Ectodermal cell (in vitro differentiated cells): ENCODE measurements at regions not wholly inside any gene's neighbourhood (a gene's known extent, or its start where the extent isn't known, plus 50 kb on each side); places are given as distances from the start of the nearest gene placed in this dataset.

ENCODE experiments used
- H3K27ac ChIP-seq: 2 replicates; pipeline ENCODE4 v1.7.0; 2013; ENCODE audit warnings: mild to moderate bottlenecking, low read depth, low read length; ENCODE audit not compliant: insufficient read depth, poor library complexity, severe bottlenecking
- H3K27me3 ChIP-seq: 2 replicates; pipeline ENCODE4 v1.7.0; 2013; ENCODE audit warnings: mild to moderate bottlenecking, low read length; ENCODE audit not compliant: insufficient read depth, control insufficient read depth, poor library complexity, severe bottlenecking
- H3K36me3 ChIP-seq: one replicate; pipeline ENCODE4 v1.7.0; 2013; ENCODE audit warnings: low read length; ENCODE audit not compliant: control insufficient read depth, insufficient read depth
- H3K4me1 ChIP-seq: one replicate; pipeline ENCODE4 v1.7.0; 2013; ENCODE audit warnings: low read length; ENCODE audit not compliant: control insufficient read depth, insufficient read depth
- H3K4me3 ChIP-seq: 2 replicates; pipeline ENCODE4 v1.7.0; 2013; ENCODE audit warnings: low read depth, low read length, control low read depth; ENCODE audit not compliant: insufficient read depth
- H3K9me3 ChIP-seq: 2 replicates; pipeline ENCODE4 v1.7.0; 2013; ENCODE audit warnings: mild to moderate bottlenecking, low read length, moderate library complexity; ENCODE audit not compliant: control insufficient read depth
- WGBS, 2 experiments: methylation state at CpG; one replicate each; pipeline ENCODE4 v1.1.7; 2013; ENCODE audit warnings: missing lambda C conversion rate in 2 of 2; 5-methylcytosine and 5-hydroxymethylcytosine counted together

- Histone ChIP-seq H3K4me3 (no peak overlapping the region), H3K36me3 (no peaks in the 10 kb centered on the region), H3K4me1 (no peaks in the 10 kb centered on the region), H3K9me3 (no peaks in the 10 kb centered on the region), H3K27ac (no peak overlapping the region), H3K27me3 (no peaks in the 10 kb centered on the region)
- WGBS, 2 experiments: 45 to 62% methylated on average over 2 to 3 of the region's 3 CpGs
Measured at GRCh38 chr20:10925767-10926166, 252.0 kb upstream of the JAG1 start.

- Histone ChIP-seq H3K4me1 (no peaks in the 10 kb centered on the region), H3K4me3 (no peak overlapping the region), H3K36me3 (no peaks in the 10 kb centered on the region), H3K27me3 (no peaks in the 10 kb centered on the region), H3K27ac (no peak overlapping the region), H3K9me3 (no peaks in the 10 kb centered on the region)
- 94 to 95% methylated on average over 5 of the region's 5 CpGs for WGBS, 2 experiments
Measured at GRCh38 chr20:10927011-10927583, 253.3 kb upstream of the JAG1 start.

GRCh38 chr20:10927936-10928840, 254.4 kb upstream of the JAG1 start:
- Histone ChIP-seq H3K27me3 (no peaks in the 10 kb centered on the region), H3K9me3 (no peaks in the 10 kb centered on the region), H3K27ac (no peak overlapping the region), H3K4me1 (no peaks in the 10 kb centered on the region), H3K4me3 (no peak overlapping the region), H3K36me3 (no peaks in the 10 kb centered on the region)
- 88 to 92% methylated on average over 11 of the region's 11 CpGs for WGBS, 2 experiments

GRCh38 chr20:10928841-10929421, 255.1 kb upstream of the JAG1 start:
- no peaks in the 10 kb centered on the region for H3K4me1 ChIP-seq
- no peaks in the 10 kb centered on the region for H3K27me3 ChIP-seq
- H3K4me3 ChIP-seq: no peak overlapping the region
- no peak overlapping the region for H3K27ac ChIP-seq
- 93 to 94% methylated on average over 2 of the region's 2 CpGs for WGBS, 2 experiments
- no peaks in the 10 kb centered on the region for H3K9me3 ChIP-seq
- no peaks in the 10 kb centered on the region for H3K36me3 ChIP-seq

GRCh38 chr20:10935658-10936402, 262.0 kb upstream of the JAG1 start:
- Histone ChIP-seq H3K4me1 (no peaks in the 10 kb centered on the region), H3K4me3 (no peak overlapping the region), H3K27ac (no peak overlapping the region), H3K27me3 (no peaks in the 10 kb centered on the region), H3K36me3 (no peaks in the 10 kb centered on the region), H3K9me3 (no peaks in the 10 kb centered on the region)
- 96 to 99% methylated on average over 5 of the region's 5 CpGs for WGBS, 2 experiments

- H3K27me3 ChIP-seq: no peaks in the 10 kb centered on the region
- no peaks in the 10 kb centered on the region for H3K4me1 ChIP-seq
- no peaks in the 10 kb centered on the region for H3K9me3 ChIP-seq
- H3K36me3 ChIP-seq: no peaks in the 10 kb centered on the region
- H3K4me3 ChIP-seq: no peak overlapping the region
- H3K27ac ChIP-seq: no peak overlapping the region
- 87 to 94% methylated on average over 2 of the region's 2 CpGs for WGBS, 2 experiments
Measured at GRCh38 chr20:10936786-10937185, 263.0 kb upstream of the JAG1 start.

GRCh38 chr20:10939331-10939941, 265.6 kb upstream of the JAG1 start:
- Histone ChIP-seq H3K4me3 (no peak overlapping the region), H3K4me1 (no peaks in the 10 kb centered on the region), H3K27me3 (no peaks in the 10 kb centered on the region), H3K9me3 (no peaks in the 10 kb centered on the region), H3K27ac (no peak overlapping the region), H3K36me3 (no peaks in the 10 kb centered on the region)
- 96 to 97% methylated on average over 2 of the region's 2 CpGs for WGBS, 2 experiments

GRCh38 chr20:10940941-10941340, 267.1 kb upstream of the JAG1 start:
- Histone ChIP-seq H3K27me3 (no peaks in the 10 kb centered on the region), H3K4me1 (no peaks in the 10 kb centered on the region), H3K27ac (no peak overlapping the region), H3K9me3 (no peaks in the 10 kb centered on the region), H3K4me3 (no peak overlapping the region), H3K36me3 (no peaks in the 10 kb centered on the region)
- 90 to 92% methylated on average over 4 of the region's 4 CpGs for WGBS, 2 experiments

GRCh38 chr20:10943686-10944265, 270.0 kb upstream of the JAG1 start:
- Histone ChIP-seq H3K36me3 (no peaks in the 10 kb centered on the region), H3K9me3 (no peaks in the 10 kb centered on the region), H3K4me3 (no peak overlapping the region), H3K4me1 (no peaks in the 10 kb centered on the region), H3K27ac (no peak overlapping the region), H3K27me3 (no peaks in the 10 kb centered on the region)
- 97% methylated on average over 3 to 4 of the region's 4 CpGs for WGBS, 2 experiments
